ENCODE measurements at regions not wholly inside any gene's neighbourhood (a gene's known extent, or its start where the extent isn't known, plus 50 kb on each side); places are given as distances from the start of the nearest gene placed in this dataset.

- Histone ChIP-seq H3K36me3 (no peaks in the 10 kb centered on the region), H3K27me3 (no peaks in the 10 kb centered on the region), H3K27ac (no peak overlapping the region), H3K9me3 (no peaks in the 10 kb centered on the region), H3K4me1 (no peaks in the 10 kb centered on the region), H3K4me3 (no peak overlapping the region)
- intact Hi-C loops (cut with DNase I; ENCODE audit: low total_unique reads): no loop called here
- no peak for DNase-seq (ENCODE audit: low spot score in 2 of 2)
- TF ChIP-seq CTCF (IDR thresholded peaks at IDR 0.05) (no peak), POLR2AphosphoS5 (IDR thresholded peaks at IDR 0.05) (no peak), POLR2A (IDR thresholded peaks at IDR 0.05) (no peak)
Measured at GRCh38 chr13:72139192-72139591, 272.2 kb upstream of the DACH1 start.

- DNase-seq (ENCODE audit: low spot score in 2 of 2): no peak
- Histone ChIP-seq H3K27me3 (no peaks in the 10 kb centered on the region), H3K36me3 (no peaks in the 10 kb centered on the region), H3K9me3 (no peaks in the 10 kb centered on the region), H3K4me1 (no peaks in the 10 kb centered on the region), H3K4me3 (no peak overlapping the region), H3K27ac (no peak overlapping the region)
- TF ChIP-seq POLR2AphosphoS5 (IDR thresholded peaks at IDR 0.05) (no peak), POLR2A (IDR thresholded peaks at IDR 0.05) (no peak), CTCF (IDR thresholded peaks at IDR 0.05) (no peak)
- intact Hi-C loops (cut with DNase I; ENCODE audit: low total_unique reads): no loop called here
Measured at GRCh38 chr13:72132075-72132474, 265.1 kb upstream of the DACH1 start.

- intact Hi-C loops (cut with DNase I; ENCODE audit: low total_unique reads): no loop called here
- no peaks in the 10 kb centered on the region for H3K4me1 ChIP-seq
- DNase-seq (ENCODE audit: low spot score in 2 of 2): no peak
- H3K9me3 ChIP-seq: no peaks in the 10 kb centered on the region
- H3K36me3 ChIP-seq: no peaks in the 10 kb centered on the region
- H3K27ac ChIP-seq: no peak overlapping the region
- no peak overlapping the region for H3K4me3 ChIP-seq
- TF ChIP-seq POLR2A (IDR thresholded peaks at IDR 0.05) (no peak), POLR2AphosphoS5 (IDR thresholded peaks at IDR 0.05) (no peak), CTCF (IDR thresholded peaks at IDR 0.05) (no peak)
- no peaks in the 10 kb centered on the region for H3K27me3 ChIP-seq
Measured at GRCh38 chr13:72129117-72129516, 262.1 kb upstream of the DACH1 start.

- no peaks in the 10 kb centered on the region for H3K9me3 ChIP-seq
- no peak overlapping the region for H3K27ac ChIP-seq
- H3K4me3 ChIP-seq: no peak overlapping the region
- intact Hi-C loops (cut with DNase I; ENCODE audit: low total_unique reads): no loop called here
- no peaks in the 10 kb centered on the region for H3K27me3 ChIP-seq
- H3K4me1 ChIP-seq: no peaks in the 10 kb centered on the region
- no peak for TF ChIP-seq CTCF (IDR thresholded peaks at IDR 0.05)
- no peak for TF ChIP-seq POLR2AphosphoS5 (IDR thresholded peaks at IDR 0.05)
- no peak for TF ChIP-seq POLR2A (IDR thresholded peaks at IDR 0.05)
- no peak for DNase-seq (ENCODE audit: low spot score in 2 of 2)
- no peaks in the 10 kb centered on the region for H3K36me3 ChIP-seq
Measured at GRCh38 chr13:72127031-72127430, 260.0 kb upstream of the DACH1 start.

GRCh38 chr13:72126424-72126823 lies 259.4 kb upstream of the DACH1 start:
- no peak for DNase-seq (ENCODE audit: low spot score in 2 of 2)
- intact Hi-C loops (cut with DNase I; ENCODE audit: low total_unique reads): no loop called here
- no peaks in the 10 kb centered on the region for H3K36me3 ChIP-seq
- H3K27ac ChIP-seq: no peak overlapping the region
- TF ChIP-seq POLR2A (IDR thresholded peaks at IDR 0.05): no peak
- no peak for TF ChIP-seq POLR2AphosphoS5 (IDR thresholded peaks at IDR 0.05)
- TF ChIP-seq CTCF (IDR thresholded peaks at IDR 0.05): no peak
- no peaks in the 10 kb centered on the region for H3K4me1 ChIP-seq
- no peaks in the 10 kb centered on the region for H3K27me3 ChIP-seq
- no peaks in the 10 kb centered on the region for H3K9me3 ChIP-seq
- H3K4me3 ChIP-seq: no peak overlapping the region
